Myocyte (in vitro differentiated cells): ENCODE measurements at regions not wholly inside any gene's neighbourhood (a gene's known extent, or its start where the extent isn't known, plus 50 kb on each side); places are given as distances from the start of the nearest gene placed in this dataset.
"Not testable (repeated sequence)": the region's sequence is repeated elsewhere in the genome, so short reads cannot be mapped to it uniquely, and the experiment has no call there.

ENCODE experiments used
- DNase-seq: peaks from one replicate; pipeline ENCODE4 v3.0.0-alpha.2; 2012; ENCODE audit warnings: low read depth

DNA sequence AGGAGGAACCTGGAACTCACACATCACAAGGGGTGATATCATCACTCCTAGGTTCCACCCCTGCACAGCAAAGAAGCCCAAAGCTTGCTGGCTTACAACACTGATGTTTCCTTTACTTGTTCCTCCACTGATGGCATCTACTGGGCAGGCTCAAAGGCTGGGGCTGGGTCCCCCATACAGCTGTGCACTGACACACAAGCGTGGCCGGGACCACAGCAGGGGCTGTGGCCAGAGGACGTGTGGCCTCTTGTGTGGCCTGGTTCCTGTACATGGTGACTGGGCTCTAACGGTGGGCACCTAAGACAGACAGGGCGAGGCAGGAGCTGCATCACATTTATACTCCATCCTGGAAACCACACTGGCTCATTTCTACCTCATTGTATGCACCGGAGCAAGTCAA, 264.4 kb upstream of the FOXF1 start:
- DNase-seq = no peak

DNA sequence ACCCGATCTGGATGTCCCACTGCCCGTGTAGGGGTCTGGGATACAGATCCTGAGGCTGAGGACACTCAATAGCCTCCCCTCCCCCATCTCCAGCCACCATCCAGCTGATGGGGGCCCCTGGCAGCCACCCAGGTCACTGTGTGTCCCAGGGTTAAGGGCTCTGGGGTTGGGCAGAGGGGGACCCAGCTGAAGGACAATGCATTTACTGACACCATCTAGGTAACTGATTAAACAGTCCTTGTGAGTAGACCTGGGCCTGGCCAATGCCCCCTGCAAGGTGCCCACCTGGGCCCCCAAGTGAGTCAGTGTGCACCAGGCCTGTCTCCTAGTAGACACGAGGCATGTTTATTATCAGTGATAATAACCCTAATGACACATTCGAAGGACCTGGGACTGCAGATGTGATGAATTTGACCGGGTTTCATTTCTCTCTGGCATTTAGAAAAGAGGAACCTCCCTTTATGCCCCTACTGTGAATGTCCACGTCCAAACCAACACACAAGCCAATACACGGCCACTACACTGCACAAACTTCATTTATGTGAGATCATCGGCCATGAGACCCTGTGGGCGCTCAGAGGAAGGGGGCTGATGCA, 261.9 kb upstream of the FOXF1 start:
- no peak for DNase-seq

DNA sequence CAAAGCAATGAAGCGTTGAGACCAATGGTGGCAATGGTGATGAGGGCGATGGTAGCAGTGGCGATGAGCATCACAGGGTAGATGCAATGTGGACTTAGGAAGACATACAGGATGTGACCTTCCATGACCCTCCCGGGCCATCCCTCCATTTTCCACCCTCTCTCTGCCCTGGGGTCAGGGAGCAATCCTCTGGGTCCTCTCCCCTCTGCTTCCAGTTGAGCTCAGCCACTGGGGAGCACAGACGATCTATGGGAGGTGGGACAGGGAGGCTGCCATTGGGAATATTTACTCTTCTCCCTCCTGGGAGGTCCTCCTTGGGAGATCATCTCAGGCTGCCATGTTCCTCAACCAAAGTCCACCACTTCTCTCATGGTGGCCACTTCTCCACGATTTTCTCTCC, 260.7 kb upstream of the FOXF1 start:
- no peak for DNase-seq

DNA sequence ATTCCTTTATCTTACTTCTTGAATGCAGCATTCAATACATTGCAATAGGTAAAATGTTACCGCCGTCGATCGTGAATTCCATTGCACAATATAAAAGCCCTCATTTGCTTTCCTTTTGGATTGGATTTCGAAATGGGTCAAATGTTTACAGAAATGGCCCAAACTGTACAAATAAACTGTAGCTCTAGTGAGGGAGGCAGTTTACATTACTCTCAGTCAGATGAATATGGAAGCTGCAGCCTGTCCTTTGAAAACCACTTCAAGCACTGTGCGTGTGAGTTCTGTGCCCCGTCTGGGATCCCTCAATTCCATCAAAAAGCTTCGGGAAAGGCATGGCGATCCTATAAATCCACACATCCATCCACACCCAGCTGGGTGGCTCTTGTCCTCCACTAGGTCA, 258.6 kb upstream of the FOXF1 start:
- DNase-seq = no peak

DNA sequence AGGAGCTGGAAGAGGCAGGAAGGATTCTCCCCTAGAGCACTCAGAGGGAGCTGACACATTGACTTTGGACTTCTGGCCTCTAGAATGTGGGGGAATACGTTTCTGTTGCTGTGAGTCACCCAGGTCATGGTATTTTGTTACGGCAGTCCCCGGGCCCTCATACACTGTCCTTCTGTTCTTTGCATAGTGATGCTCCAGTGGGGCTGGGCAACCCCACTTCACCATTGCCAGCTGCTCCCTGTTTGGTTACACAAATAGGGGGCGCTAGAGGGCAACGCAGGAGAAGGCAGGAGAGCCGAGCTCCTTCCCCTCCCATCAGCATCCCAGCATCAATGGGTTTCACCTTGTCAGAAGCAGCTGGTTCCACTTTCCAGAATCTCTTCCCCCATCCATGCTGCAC, 257.7 kb upstream of the FOXF1 start:
- DNase-seq = no peak

DNA sequence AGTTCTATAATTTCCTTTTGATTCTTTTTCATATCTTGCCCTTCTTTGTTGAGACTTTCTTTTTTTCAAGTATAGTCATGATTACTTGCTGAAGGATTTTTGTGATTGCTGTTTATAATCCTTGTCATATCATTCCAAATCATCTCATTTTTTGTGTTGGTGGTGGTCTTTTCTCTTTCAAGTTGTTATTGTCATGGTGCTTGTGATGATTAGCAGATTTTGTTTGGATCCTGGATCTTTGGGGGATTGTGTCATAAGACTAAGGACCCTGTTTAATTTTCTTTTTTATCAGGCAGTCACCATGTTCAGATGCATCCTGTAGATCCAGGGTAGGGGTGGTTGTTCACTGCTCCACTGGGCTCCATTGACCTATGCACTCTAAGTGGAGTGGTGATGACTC, 254.4 kb upstream of the FOXF1 start:
- DNase-seq = no peak

DNA sequence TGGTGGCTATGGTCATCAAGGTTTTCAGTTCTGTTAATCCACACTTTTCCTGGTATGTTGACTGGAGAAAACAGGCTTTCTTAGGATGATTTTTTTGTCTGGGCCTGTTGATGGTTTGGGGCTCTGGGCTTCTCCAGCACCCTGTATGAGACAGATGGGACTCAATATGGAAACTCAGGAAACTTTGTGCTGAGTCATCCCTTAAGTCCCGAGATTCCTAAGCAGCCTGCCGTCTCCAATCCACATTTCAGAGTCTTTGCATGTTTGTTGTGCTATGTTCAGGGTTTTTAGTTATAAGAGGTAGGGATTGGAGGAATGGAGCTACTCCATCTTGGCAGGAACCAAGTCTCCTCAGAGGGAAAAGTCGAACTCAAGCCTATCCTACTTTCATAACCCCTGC, 253.3 kb upstream of the FOXF1 start:
- DNase-seq = no peak

DNA sequence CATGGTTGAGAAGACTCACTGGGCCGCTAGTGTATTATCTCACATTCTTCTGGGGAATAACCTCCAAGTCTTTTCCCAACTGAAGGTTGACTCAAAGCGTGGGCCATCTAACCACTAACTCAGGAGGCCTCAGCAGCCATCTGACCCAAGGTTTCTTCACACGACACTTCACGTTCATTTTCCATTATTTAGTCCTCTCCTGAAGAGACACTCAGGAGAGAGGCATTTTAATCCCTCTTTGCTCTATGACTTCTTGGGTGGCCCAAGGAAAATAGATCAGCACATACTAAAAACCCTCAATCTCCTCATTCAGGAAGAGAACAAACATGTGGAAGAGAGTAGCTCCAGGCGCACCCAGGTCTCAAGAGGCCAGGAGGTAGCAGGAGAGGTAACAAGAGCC, 252.8 kb upstream of the FOXF1 start:
- DNase-seq = no peak

DNA sequence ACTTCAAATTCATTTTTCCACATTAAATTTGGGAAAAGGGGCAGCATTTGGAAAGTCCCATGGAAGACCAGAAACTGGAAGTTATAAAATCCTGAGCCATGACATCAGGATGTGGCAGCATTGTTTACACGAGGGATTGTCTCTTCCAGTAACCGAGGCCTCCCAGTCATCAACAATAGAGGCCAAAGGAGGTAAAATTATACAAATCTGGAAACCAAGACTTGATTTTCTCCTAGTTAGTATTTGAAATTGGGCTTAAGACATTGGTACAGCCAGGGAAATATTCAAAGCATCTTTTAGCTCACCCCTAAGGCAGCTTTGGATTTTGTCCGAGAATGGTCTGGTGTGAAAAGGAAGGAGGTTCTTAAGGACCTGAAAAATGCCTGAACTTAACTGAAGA, 251.6 kb upstream of the FOXF1 start:
- DNase-seq = no peak

DNA sequence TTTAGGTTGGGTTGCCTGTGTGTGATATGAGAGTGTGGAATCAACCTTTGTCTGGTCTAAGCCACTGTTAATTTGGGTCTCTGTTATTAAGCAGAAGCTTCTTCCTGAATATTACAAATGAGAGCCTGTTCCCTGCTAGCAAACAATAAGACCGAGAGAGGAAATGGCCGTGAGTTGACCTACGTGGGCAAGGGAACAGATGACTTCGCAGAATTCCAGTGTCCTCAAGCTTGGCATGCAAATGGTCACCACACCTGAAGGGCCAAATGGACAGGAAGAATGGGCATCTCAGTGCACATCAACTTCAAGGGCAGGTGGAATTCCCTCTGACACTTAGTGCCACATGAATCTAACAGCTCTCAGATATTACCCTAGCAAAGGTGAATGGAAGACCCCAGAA, 250.8 kb upstream of the FOXF1 start:
- no peak for DNase-seq

DNA sequence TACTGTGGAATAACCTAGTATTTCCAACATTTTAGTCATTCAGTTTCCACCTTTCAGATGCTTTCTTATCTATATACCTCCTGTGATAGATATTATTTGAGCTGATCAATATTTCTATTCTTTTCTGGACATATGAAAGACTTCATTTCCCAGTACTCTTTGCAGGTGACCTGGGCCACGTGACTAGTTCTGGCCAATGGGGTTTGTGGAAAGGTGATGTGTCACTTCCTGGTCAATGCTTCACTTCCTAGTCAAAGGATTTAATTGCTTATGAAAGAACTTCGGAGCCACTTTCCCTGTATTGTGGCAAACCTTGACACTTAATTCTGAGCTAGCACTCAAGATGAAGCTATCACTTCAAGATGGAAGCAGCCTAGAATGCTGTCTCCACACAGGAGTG, 248.9 kb upstream of the FOXF1 start:
- DNase-seq = no peak

DNA sequence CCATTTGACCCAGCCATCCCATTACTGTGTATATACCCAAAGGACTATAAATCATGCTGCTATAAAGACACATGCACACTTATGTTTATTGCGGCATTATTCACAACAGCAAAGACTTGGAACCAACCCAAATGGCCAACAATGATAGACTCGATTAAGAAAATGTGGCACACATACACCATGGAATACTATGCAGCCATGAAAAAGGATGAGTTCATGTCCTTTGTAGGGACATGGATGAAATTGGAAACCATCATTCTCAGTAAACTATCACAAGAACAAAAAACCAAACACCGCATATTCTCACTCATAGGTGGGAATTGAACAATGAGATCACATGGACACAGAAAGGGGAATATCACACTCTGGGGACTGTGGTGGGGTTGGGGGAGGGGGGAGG, 242.7 kb upstream of the FOXF1 start:
- not testable (repeated sequence) for DNase-seq

DNA sequence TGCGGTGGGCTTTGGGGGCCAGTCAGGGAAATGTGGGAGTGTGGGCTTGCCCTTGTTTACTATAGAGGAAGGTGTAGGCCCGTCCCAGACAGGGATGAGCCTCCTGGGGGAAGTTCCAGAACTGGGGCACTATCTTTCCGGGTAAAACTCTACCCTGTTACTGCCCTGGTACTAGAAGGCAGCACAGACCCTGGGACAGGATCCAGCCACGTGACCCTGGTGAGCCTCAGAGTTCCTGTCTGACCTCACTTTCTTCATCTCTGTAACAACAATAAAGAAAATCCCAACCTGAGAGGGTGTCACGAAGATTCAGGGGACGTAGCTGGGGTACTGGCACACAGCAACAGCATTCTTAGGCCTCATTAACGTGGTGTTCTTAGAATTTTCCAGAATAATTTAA, 239.6 kb upstream of the FOXF1 start:
- DNase-seq = no peak

DNA sequence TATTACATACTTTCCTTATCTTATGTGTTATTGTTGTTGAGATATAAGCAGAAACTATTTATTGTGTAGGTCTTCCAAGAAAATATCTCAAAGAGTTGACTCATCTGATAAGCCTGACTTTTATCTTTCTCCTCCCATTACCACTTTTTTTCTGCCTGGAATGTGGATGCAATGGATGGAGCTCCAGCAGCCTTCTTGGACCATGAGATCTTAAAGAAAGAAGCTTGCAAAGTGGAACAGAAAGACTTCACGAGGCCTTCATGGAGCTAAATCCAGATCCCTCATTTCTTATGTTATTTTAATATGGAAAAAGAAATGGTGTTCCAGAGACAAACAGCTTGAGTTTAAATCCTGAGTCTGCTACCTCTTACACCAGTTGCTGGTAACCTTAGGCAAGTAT, 237.6 kb upstream of the FOXF1 start:
- no peak for DNase-seq

DNA sequence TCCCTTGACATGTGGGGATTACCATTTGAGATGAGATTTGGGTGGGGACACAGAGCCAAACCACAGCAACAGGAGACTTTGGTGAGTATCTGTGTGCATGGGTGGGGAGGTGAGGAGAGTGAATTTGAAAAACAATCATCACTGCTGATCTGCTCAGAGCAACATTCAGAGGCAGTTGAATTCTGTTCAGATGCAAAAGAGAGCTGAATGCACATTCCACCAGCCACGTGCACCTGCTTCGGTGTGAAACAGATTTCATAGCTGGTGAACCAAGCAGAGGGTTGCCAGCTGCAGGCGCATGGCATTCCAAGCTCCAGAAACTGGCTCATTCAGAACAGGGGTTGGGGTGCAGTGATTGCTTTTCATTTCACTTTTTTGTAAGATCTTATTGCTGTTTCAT, 233.1 kb upstream of the FOXF1 start:
- no peak for DNase-seq

DNA sequence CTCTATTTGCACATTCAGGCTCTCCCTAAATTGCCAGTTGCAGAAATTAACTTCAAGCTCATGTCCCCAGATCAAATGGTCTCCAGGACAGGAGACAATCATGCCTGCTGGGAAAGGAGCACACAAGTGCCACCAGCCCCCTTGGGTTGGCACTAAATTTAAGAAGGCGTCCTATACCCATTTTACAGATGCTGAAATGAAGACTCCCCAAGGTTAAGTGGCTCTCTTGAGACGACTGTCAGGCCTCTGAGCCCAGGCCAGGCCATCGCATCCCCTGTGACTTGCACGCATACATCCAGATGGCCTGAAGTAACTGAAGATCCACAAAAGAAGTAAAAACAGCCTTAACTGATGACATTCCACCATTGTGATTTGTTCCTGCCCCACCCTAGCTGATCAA, 232.5 kb upstream of the FOXF1 start:
- not testable (repeated sequence) for DNase-seq

DNA sequence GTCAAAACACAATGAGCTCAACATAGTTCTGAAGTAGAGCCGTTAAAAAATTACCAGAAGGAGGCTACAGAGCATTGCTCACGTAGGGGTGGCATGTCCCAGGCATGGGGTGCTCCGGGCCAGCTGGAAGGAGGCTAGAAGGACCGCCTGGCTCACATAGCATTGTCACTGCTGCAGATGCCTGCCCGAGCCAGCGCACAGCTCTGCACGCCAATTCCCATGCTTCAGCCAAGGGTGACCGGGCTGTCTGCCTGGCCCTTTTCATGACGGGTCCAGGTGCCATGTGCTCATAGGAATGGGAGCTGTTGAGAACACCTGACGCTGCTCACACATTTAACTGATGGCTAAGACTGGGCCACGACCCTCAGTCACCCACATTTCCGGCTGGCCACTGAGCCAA, 228.9 kb upstream of the FOXF1 start:
- DNase-seq = no peak

DNA sequence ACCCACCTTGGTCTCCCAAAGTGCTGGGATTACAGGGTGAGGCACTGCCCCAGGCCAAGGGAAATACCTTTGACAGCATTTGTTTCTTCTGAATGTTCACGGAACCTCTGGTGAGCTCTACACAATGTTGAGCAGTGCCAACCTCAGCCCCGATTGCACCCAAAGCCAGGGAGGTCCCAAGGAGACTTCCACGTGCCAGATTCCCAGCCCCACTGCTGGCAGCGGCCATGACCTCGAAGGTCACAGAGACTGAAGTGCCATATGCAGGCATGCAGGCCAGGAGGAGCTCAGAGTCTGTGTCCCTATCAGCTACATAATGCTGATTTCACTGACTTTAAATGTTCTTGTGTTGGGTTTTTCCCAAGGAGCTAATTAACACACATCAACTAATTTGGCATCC, 226.4 kb upstream of the FOXF1 start:
- DNase-seq = no peak

DNA sequence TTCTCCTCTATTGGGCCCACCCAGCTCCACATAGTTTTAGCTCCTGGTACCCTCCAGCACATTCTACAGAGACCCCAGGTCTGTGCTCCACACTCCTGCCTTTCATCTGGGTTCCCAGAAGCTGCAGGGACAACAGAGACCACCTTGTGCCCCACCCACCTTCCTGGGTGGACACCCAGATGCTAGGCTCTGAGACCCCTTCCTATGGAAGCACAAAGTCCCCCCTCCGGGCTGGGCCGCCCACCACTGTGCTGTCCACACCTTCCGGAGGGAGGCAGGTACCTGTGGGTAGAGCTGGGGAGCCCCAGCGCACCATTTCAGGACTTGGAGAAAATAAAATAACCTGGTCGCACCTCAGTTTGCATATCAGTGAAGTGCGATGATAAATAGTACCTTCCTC, 224.9 kb upstream of the FOXF1 start:
- no peak for DNase-seq

DNA sequence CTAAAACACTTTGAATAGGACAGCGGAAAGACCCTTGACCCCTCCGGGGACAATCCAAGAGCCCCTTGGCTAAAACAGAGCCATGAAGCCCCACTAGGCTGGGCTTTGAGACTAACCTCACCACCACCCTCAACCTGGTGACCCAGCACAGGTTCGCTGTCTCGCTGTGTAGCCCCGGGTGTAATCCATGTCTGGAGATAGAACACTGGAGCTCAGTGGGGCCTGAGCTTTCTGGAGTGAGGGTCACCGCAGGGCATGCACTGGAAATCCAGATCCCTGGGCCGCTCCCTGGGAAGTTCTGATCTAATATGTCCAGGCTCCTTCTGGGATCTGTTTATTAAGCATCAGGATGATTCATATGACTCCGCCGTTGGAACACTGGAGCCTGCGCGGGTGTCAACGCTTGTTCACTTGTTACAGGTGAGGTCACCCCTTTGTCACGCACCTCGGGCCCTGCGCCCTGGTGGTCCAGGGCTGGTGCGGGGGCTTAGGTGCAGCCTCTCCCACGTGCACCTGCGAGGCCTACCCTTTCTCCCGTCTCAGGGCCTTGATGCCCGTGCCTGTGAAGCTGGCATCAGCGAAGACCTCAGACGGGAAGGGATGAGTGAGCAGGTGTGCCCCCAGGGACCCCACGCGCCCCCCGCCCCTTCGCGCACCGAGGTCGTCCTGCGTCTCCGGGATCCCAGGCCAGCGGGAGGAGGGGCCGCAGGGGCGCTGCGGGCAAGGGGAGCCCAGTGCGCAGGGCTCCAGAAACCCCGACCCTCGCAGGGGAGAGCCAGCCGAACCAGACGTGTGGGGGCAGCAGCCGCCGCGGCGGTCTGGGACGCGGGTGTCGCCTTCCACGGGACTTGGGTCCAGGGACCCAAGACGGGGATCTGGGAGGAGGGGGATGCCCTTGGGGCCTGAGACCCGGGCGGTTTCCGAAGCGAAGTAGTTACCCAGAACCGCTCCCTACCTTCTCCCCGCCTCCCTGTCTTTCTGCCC, 224.1 kb upstream of the FOXF1 start:
- no peak for DNase-seq

DNA sequence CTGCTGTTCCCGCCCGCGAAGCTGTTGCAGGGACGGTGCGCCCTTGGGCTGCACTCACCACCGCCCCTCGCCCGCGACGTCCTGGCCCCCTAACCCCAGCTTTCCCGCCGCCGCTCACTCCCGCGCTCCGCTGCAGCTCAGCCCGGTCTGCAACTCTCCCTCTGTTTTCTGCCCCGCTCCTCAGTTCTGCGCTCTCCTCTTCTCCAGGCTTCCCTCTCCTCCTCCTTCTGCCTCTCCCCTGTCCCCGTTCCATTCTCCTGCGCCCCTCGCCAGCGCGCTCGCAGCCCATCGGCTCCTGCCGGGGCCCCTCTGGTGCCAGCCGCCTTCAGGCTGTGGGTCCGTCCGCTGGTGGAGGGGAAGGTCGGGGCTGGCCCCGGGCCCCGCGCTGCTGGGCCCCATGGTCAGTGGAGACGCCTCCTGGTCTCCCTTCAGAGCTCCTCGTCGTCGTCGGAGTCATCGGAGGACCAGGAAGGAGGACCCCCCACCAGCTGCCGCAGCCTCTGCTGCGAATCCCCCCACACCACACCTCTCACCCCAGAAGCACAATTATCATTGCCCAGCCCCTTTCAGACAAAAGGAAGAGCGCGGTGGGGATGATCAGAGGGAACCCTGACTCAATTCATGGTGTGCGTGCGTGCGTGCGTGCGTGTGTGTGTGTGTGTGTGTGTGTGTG, 223.2 kb upstream of the FOXF1 start:
- DNase-seq = no peak

DNA sequence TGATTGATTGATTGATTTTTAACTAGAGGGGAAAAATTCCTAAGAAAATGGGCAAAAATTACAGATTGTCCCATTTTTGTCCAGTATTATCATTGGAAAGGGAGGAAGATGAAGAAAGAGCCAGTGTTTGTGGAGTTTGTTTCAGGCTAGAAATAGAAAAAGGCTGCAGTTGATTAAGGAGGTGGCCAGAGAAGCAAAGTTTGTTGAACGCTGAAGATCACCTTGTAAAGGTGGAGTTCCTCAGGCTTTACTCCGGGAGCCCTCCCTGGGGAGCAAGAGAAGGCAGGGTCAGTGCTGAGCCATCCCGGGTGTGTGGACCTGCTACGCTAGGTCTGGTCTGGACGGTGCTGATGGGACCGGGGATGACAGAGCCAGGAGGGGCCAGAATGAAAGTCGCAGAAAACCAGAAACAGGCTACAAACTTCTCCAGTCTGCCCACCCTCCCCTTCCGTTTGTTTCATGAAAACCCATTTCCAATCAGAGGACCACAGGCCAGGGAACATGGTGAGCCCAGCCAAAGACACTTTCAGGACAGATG, 222.6 kb upstream of the FOXF1 start:
- DNase-seq = no peak
